HG02885 (cell line): ENCODE measurements at regions not wholly inside any gene's neighbourhood (a gene's known extent, or its start where the extent isn't known, plus 50 kb on each side); places are given as distances from the start of the nearest gene placed in this dataset.

ENCODE experiments used
- ATAC-seq: cut with Tn5 transposase; IDR thresholded peaks from one replicate; pipeline ENCODE4 v1.9.1; 2021; ENCODE audit warnings: mild to moderate bottlenecking; ENCODE audit not compliant: unreplicated experiment, poor library complexity

- no peak for ATAC-seq
Observed at GRCh38 chr7:85620936-85621685, 434.3 kb upstream of the SEMA3D start.

GRCh38 chr7:85619236-85619635 is 432.4 kb upstream of the SEMA3D start:
- no peak for ATAC-seq

- ATAC-seq: no peak
Observed at GRCh38 chr7:85614684-85615083, 427.8 kb upstream of the SEMA3D start.

GRCh38 chr7:85612514-85612913 is 425.7 kb upstream of the SEMA3D start:
- no peak for ATAC-seq

GRCh38 chr7:85608804-85609203 is 421.9 kb upstream of the SEMA3D start:
- no peak for ATAC-seq

GRCh38 chr7:85602196-85602595 is 415.3 kb upstream of the SEMA3D start:
- no peak for ATAC-seq

GRCh38 chr7:85600395-85600794 is 413.5 kb upstream of the SEMA3D start:
- ATAC-seq: no peak

- ATAC-seq: no peak
Observed at GRCh38 chr7:85596827-85597226, 410.0 kb upstream of the SEMA3D start.

GRCh38 chr7:85595750-85596178 is 408.9 kb upstream of the SEMA3D start:
- ATAC-seq: no peak

- no peak for ATAC-seq
Observed at GRCh38 chr7:85593355-85593754, 406.5 kb upstream of the SEMA3D start.

- peak; percentile 62 for ATAC-seq
Observed at GRCh38 chr7:85587785-85588184, 400.9 kb upstream of the SEMA3D start.

- ATAC-seq: no peak
Observed at GRCh38 chr7:85586091-85586490, 399.2 kb upstream of the SEMA3D start.

- ATAC-seq: no peak
Observed at GRCh38 chr7:85583131-85583953, 396.5 kb upstream of the SEMA3D start.

GRCh38 chr7:85573844-85574243 is 387.0 kb upstream of the SEMA3D start:
- ATAC-seq: no peak

GRCh38 chr7:85573346-85573745 is 386.5 kb upstream of the SEMA3D start:
- ATAC-seq: no peak

- no peak for ATAC-seq
Observed at GRCh38 chr7:85570898-85571297, 384.0 kb upstream of the SEMA3D start.

- peak; percentile 81 for ATAC-seq
Observed at GRCh38 chr7:85567983-85568382, 381.1 kb upstream of the SEMA3D start.

GRCh38 chr7:85566095-85566794 is 379.4 kb upstream of the SEMA3D start:
- ATAC-seq: no peak

- ATAC-seq: no peak
Observed at GRCh38 chr7:85565276-85565675, 378.4 kb upstream of the SEMA3D start.

GRCh38 chr7:85564861-85565260 is 378.0 kb upstream of the SEMA3D start:
- ATAC-seq: no peak

GRCh38 chr7:85561706-85562105 is 374.9 kb upstream of the SEMA3D start:
- no peak for ATAC-seq
